ENCODE measurements at regions not wholly inside any gene's neighbourhood (a gene's known extent, or its start where the extent isn't known, plus 50 kb on each side); places are given as distances from the start of the nearest gene placed in this dataset.
"Not testable (repeated sequence)": the region's sequence is repeated elsewhere in the genome, so short reads cannot be mapped to it uniquely, and the experiment has no call there.

DNA sequence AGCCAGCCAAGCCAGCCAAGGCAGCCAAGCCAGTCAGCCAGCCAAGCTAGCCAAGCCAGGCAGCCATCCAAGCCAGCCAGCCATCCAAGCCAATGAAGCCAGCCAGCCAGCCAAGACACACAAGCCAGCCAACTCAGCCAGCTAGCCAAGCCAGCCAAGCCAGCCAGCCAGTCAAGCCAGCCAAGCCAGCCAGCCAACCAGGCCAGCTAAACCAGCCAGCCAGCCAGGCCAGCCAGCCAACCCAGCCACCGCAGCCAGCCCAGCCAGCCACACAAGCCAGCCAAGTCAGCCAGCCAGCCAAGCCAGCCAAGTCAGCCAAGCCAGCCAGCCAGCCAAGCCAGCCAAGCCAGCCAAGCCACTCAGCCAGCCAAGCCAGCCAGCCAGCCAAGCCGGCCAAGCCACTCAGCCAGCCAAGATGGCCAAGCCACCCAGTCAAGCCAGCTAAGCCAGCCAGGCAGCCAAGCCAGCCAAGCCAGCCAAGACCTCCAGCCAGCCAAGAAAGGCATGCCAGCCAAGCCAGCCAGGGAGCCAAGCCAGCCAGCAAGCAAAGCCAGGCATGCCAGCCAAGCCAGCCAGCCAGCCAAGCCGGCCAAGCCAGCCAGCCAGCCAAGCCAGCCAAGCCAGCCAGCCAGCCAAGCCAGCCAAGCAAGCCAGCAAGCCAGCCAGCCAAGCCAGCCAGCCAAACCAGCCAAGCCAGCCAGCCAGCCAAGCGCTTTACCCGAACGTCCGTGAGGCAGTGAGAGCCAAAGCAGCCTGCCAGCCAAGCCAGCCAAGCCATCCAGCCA is 335.7 kb upstream of the PLGLB2 start:
- not testable (repeated sequence) for H3K36me3 ChIP-seq (ENCODE audit: control insufficient read depth in 1 of 2, insufficient read depth in 2 of 2, low read length in 2 of 2); H3K4me1 ChIP-seq (ENCODE audit: control insufficient read depth in 1 of 2, insufficient read depth in 2 of 2, low read length in 2 of 2); H3K4me3 ChIP-seq (ENCODE audit: low read depth in 1 of 2, low read length in 2 of 2); H3K27ac ChIP-seq (ENCODE audit: low read length); H3K9me3 ChIP-seq (ENCODE audit: control insufficient read depth in 1 of 2, low read length in 2 of 2); H3K27me3 ChIP-seq (ENCODE audit: low read depth, low read length)

DNA sequence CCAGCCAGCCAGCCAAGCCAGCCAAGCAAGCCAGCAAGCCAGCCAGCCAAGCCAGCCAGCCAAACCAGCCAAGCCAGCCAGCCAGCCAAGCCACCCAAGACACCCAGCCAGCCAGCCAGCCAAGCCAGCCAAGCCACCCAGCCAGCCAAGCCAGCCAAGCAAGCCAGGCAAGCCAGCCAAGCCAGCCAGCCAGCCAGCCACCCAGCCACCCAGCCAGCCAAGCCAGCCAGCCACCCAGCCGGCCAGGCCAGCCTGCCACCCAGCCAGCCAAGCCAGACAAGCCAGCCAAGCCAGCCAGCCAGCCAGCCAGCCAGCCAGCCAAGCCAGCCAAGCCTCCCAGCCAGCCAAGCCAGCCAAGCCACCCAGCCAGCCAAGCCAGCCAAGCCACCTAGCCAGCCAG is 333.6 kb upstream of the PLGLB2 start:
- H3K4me3 ChIP-seq (ENCODE audit: low read depth in 1 of 2, low read length in 2 of 2); H3K4me1 ChIP-seq (ENCODE audit: control insufficient read depth in 1 of 2, insufficient read depth in 2 of 2, low read length in 2 of 2); H3K9me3 ChIP-seq (ENCODE audit: control insufficient read depth in 1 of 2, low read length in 2 of 2); H3K27me3 ChIP-seq (ENCODE audit: low read depth, low read length); H3K27ac ChIP-seq (ENCODE audit: low read length); H3K36me3 ChIP-seq (ENCODE audit: control insufficient read depth in 1 of 2, insufficient read depth in 2 of 2, low read length in 2 of 2): not testable (repeated sequence)

DNA sequence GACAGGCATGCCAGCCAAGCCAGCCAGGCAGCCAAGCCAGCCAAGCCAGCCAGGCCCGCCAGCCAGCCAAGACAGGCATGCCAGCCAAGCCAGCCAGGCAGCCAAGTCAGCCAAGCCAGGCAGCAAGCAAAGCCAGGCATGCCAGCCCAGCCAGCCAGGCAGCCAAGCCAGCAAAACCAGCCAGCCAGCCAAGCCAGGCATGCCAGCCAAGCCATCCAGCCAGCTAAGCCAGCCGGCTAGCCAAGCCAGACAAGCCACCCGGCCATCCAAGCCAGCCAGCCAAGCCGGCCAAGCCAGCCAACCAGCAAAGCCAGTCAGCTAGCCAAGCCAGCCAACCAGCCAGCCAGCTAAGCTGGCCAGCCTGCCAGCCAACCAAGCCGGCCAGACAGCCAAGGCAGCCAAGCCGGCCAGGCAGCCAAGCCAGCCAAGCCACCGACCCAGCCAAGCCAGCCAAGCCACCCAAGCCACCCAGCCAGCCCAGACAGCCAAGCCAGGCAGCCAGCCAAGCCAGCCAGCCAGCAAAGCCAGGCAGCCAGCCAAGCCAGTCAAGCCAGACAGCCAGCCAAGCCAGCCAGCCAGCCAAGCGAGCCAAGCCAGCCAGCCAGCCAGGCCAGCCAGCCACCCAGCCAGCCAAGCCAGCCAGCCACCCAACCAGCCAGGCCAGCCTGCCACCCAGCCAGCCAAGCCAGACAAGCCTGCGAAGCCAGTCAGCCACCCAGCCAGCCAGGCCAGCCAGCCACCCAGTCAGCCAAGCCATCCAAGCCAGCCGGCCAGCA is 332.9 kb upstream of the PLGLB2 start:
- H3K27me3 ChIP-seq (ENCODE audit: low read depth, low read length); H3K4me3 ChIP-seq (ENCODE audit: low read depth in 1 of 2, low read length in 2 of 2); H3K27ac ChIP-seq (ENCODE audit: low read length); H3K9me3 ChIP-seq (ENCODE audit: control insufficient read depth in 1 of 2, low read length in 2 of 2); H3K36me3 ChIP-seq (ENCODE audit: control insufficient read depth in 1 of 2, insufficient read depth in 2 of 2, low read length in 2 of 2); H3K4me1 ChIP-seq (ENCODE audit: control insufficient read depth in 1 of 2, insufficient read depth in 2 of 2, low read length in 2 of 2): not testable (repeated sequence)

GRCh38 chr2:87415586-87416265 is 332.2 kb upstream of the PLGLB2 start:
- not testable (repeated sequence) for H3K27ac ChIP-seq (ENCODE audit: low read length); H3K4me1 ChIP-seq (ENCODE audit: control insufficient read depth in 1 of 2, insufficient read depth in 2 of 2, low read length in 2 of 2); H3K27me3 ChIP-seq (ENCODE audit: low read depth, low read length); H3K36me3 ChIP-seq (ENCODE audit: control insufficient read depth in 1 of 2, insufficient read depth in 2 of 2, low read length in 2 of 2); H3K9me3 ChIP-seq (ENCODE audit: control insufficient read depth in 1 of 2, low read length in 2 of 2); H3K4me3 ChIP-seq (ENCODE audit: low read depth in 1 of 2, low read length in 2 of 2)

- H3K9me3 ChIP-seq (ENCODE audit: control insufficient read depth in 1 of 2, low read length in 2 of 2); H3K27ac ChIP-seq (ENCODE audit: low read length); H3K4me1 ChIP-seq (ENCODE audit: control insufficient read depth in 1 of 2, insufficient read depth in 2 of 2, low read length in 2 of 2); H3K4me3 ChIP-seq (ENCODE audit: low read depth in 1 of 2, low read length in 2 of 2); H3K36me3 ChIP-seq (ENCODE audit: control insufficient read depth in 1 of 2, insufficient read depth in 2 of 2, low read length in 2 of 2); H3K27me3 ChIP-seq (ENCODE audit: low read depth, low read length): not testable (repeated sequence)
These were observed 331.7 kb upstream of the PLGLB2 start for GRCh38 chr2:87416266-87416592.

DNA sequence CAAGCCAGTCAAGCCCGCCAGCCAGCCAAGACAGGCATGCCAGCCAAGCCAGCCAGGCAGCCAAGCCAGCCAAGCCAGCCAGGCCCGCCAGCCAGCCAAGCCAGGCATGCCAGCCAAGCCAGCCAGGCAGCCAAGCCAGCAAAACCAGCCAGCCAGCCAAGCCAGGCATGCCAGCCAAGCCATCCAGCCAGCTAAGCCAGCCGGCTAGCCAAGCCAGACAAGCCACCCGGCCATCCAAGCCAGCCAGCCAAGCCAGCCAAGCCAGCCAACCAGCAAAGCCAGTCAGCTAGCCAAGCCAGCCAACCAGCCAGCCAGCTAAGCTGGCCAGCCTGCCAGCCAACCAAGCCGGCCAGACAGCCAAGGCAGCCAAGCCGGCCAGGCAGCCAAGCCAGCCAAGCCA is 330.7 kb upstream of the PLGLB2 start:
- not testable (repeated sequence) for H3K9me3 ChIP-seq (ENCODE audit: control insufficient read depth in 1 of 2, low read length in 2 of 2)

DNA sequence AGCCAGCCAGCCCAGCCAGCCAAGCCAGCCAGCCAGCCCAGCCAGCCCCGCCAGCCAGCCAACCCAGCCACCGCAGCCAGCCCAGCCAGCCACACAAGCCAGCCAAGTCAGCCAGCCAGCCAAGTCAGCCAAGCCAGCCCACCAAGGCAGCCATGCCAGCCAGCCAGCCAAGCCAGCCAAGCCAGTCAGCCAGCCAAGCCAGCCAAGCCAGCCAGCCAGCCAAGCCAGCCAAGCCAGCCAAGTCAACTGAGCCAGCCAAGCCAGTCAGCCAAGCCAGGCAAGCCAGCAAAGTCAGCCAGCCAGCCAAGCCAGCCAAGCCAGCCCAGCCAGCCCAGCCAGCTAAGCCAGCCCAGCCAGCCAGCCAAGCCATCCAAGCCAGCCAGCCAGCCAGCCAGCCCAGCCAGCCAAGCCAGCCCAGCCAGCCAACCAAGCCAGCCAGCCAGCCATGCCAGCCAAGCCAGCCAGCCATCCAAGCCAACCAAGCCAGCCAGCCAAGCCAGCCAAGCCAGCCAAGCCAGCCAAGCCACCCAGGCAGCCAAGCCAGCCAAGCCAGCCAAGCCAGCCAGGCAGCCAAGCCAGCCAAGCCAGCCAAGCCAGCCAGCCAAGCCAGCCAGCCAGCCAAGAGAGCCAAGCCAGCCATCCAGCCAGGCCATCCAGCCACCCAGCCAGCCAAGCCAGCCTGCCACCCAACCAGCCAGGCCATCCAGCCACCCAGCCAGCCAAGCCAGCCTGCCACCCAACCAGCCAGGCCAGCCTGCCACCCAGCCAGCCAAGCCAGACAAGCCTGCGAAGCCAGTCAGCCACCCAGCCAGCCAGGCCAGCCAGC is 329.9 kb upstream of the PLGLB2 start:
- not testable (repeated sequence) for H3K27ac ChIP-seq (ENCODE audit: low read length)

More for the DNA sequence above, 330.7 kb upstream of the PLGLB2 start:
- not testable (repeated sequence) for H3K36me3 ChIP-seq (ENCODE audit: control insufficient read depth in 1 of 2, insufficient read depth in 2 of 2, low read length in 2 of 2); H3K27me3 ChIP-seq (ENCODE audit: low read depth, low read length); H3K27ac ChIP-seq (ENCODE audit: low read length); H3K4me1 ChIP-seq (ENCODE audit: control insufficient read depth in 1 of 2, insufficient read depth in 2 of 2, low read length in 2 of 2); H3K4me3 ChIP-seq (ENCODE audit: low read depth in 1 of 2, low read length in 2 of 2)

GRCh38 chr2:87418823-87419822 is 328.8 kb upstream of the PLGLB2 start:
- H3K27me3 ChIP-seq (ENCODE audit: low read depth, low read length); H3K27ac ChIP-seq (ENCODE audit: low read length); H3K36me3 ChIP-seq (ENCODE audit: control insufficient read depth in 1 of 2, insufficient read depth in 2 of 2, low read length in 2 of 2); H3K9me3 ChIP-seq (ENCODE audit: control insufficient read depth in 1 of 2, low read length in 2 of 2); H3K4me3 ChIP-seq (ENCODE audit: low read depth in 1 of 2, low read length in 2 of 2); H3K4me1 ChIP-seq (ENCODE audit: control insufficient read depth in 1 of 2, insufficient read depth in 2 of 2, low read length in 2 of 2): not testable (repeated sequence)

More for the DNA sequence above, 329.9 kb upstream of the PLGLB2 start:
- H3K36me3 ChIP-seq (ENCODE audit: control insufficient read depth in 1 of 2, insufficient read depth in 2 of 2, low read length in 2 of 2); H3K27me3 ChIP-seq (ENCODE audit: low read depth, low read length); H3K9me3 ChIP-seq (ENCODE audit: control insufficient read depth in 1 of 2, low read length in 2 of 2); H3K4me3 ChIP-seq (ENCODE audit: low read depth in 1 of 2, low read length in 2 of 2); H3K4me1 ChIP-seq (ENCODE audit: control insufficient read depth in 1 of 2, insufficient read depth in 2 of 2, low read length in 2 of 2): not testable (repeated sequence)

GRCh38 chr2:87419980-87420379 is 327.9 kb upstream of the PLGLB2 start:
- not testable (repeated sequence) for H3K4me3 ChIP-seq (ENCODE audit: low read depth in 1 of 2, low read length in 2 of 2); H3K27me3 ChIP-seq (ENCODE audit: low read depth, low read length); H3K9me3 ChIP-seq (ENCODE audit: control insufficient read depth in 1 of 2, low read length in 2 of 2); H3K4me1 ChIP-seq (ENCODE audit: control insufficient read depth in 1 of 2, insufficient read depth in 2 of 2, low read length in 2 of 2); H3K36me3 ChIP-seq (ENCODE audit: control insufficient read depth in 1 of 2, insufficient read depth in 2 of 2, low read length in 2 of 2); H3K27ac ChIP-seq (ENCODE audit: low read length)

- not testable (repeated sequence) for H3K27me3 ChIP-seq (ENCODE audit: low read depth, low read length); H3K9me3 ChIP-seq (ENCODE audit: control insufficient read depth in 1 of 2, low read length in 2 of 2); H3K4me3 ChIP-seq (ENCODE audit: low read depth in 1 of 2, low read length in 2 of 2); H3K36me3 ChIP-seq (ENCODE audit: control insufficient read depth in 1 of 2, insufficient read depth in 2 of 2, low read length in 2 of 2); H3K4me1 ChIP-seq (ENCODE audit: control insufficient read depth in 1 of 2, insufficient read depth in 2 of 2, low read length in 2 of 2); H3K27ac ChIP-seq (ENCODE audit: low read length)
These were observed 326.9 kb upstream of the PLGLB2 start for GRCh38 chr2:87420954-87421353.
